ENCODE measurements at regions not wholly inside any gene's neighbourhood (a gene's known extent, or its start where the extent isn't known, plus 50 kb on each side); places are given as distances from the start of the nearest gene placed in this dataset.
"Not testable (repeated sequence)": the region's sequence is repeated elsewhere in the genome, so short reads cannot be mapped to it uniquely, and the experiment has no call there.

GRCh38 chrY:20891440-20892160, 135.7 kb downstream of the RPS4Y2 start:
- TF ChIP-seq CTCF (IDR thresholded peaks at IDR 0.05; ENCODE audit: poor library complexity, severe bottlenecking) = no peak
- Histone ChIP-seq H3K27me3 (ENCODE audit: insufficient read depth, poor library complexity, severe bottlenecking) (no peaks in the 10 kb centered on the region), H3K27ac (ENCODE audit: poor library complexity, severe bottlenecking) (no peak overlapping the region), H3K4me3 (ENCODE audit: severe bottlenecking) (no peak overlapping the region), H3K9me3 (ENCODE audit: severe bottlenecking) (no peaks in the 10 kb centered on the region), H3K4me1 (ENCODE audit: insufficient read depth, poor library complexity, severe bottlenecking) (no peaks in the 10 kb centered on the region), H3K36me3 (ENCODE audit: low read depth) (no peaks in the 10 kb centered on the region)
- ATAC-seq (ENCODE audit: low read depth) (no peak), DNase-seq (ENCODE audit: low spot score) (no peak)

GRCh38 chrY:20925350-20926091, 169.6 kb downstream of the RPS4Y2 start:
- H3K27ac ChIP-seq (ENCODE audit: poor library complexity, severe bottlenecking); ATAC-seq (ENCODE audit: low read depth); H3K4me3 ChIP-seq (ENCODE audit: severe bottlenecking); H3K27me3 ChIP-seq (ENCODE audit: insufficient read depth, poor library complexity, severe bottlenecking); H3K36me3 ChIP-seq (ENCODE audit: low read depth); DNase-seq (ENCODE audit: low spot score); H3K4me1 ChIP-seq (ENCODE audit: insufficient read depth, poor library complexity, severe bottlenecking); H3K9me3 ChIP-seq (ENCODE audit: severe bottlenecking): not testable (repeated sequence)

DNA sequence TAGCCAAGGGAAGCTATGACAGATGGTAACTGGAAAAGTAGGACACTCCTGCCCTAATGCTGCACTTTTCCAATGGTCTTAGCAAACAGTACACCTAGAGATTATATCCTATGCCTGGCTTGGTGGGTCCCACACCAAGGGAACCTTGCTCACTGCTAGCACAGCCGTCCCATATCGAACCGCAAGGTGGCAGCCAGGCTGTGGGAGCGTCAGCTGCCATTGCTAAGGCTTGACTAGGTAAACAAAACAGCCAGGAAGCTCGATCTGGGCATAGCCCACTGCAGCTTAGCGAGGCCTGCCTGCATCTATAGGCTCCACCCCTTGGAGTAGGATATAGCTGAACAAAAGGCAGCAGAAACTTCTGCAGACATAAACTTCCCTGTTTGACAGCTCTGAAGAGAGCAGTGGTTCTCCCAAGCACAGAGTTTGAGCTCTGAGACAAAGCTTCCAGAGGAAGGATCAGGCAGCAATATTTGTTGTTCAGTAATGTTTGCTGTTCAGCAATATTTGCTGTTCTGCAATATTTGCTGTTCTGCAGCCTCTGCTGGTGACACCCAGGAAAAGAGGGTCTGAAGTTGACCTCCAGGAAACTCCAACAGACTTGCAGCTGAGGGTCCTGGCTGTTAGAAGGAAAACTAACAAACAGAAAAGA, 173.9 kb downstream of the RPS4Y2 start:
- Histone ChIP-seq H3K9me3 (ENCODE audit: severe bottlenecking) (no peaks in the 10 kb centered on the region), H3K36me3 (ENCODE audit: low read depth) (no peaks in the 10 kb centered on the region), H3K4me3 (ENCODE audit: severe bottlenecking) (no peak overlapping the region), H3K27me3 (ENCODE audit: insufficient read depth, poor library complexity, severe bottlenecking) (no peaks in the 10 kb centered on the region), H3K27ac (ENCODE audit: poor library complexity, severe bottlenecking) (no peak overlapping the region), H3K4me1 (ENCODE audit: insufficient read depth, poor library complexity, severe bottlenecking) (no peaks in the 10 kb centered on the region)
- DNase-seq (ENCODE audit: low spot score) (no peak), ATAC-seq (ENCODE audit: low read depth) (peak; percentile 70)
- TF ChIP-seq CTCF (IDR thresholded peaks at IDR 0.05; ENCODE audit: poor library complexity, severe bottlenecking) = peak; percentile 27

- DNase-seq (ENCODE audit: low spot score); H3K36me3 ChIP-seq (ENCODE audit: low read depth); H3K9me3 ChIP-seq (ENCODE audit: severe bottlenecking); ATAC-seq (ENCODE audit: low read depth); H3K4me3 ChIP-seq (ENCODE audit: severe bottlenecking); H3K27ac ChIP-seq (ENCODE audit: poor library complexity, severe bottlenecking); H3K4me1 ChIP-seq (ENCODE audit: insufficient read depth, poor library complexity, severe bottlenecking); H3K27me3 ChIP-seq (ENCODE audit: insufficient read depth, poor library complexity, severe bottlenecking): not testable (repeated sequence)
Measured at GRCh38 chrY:20936709-20937251, 180.9 kb downstream of the RPS4Y2 start.

GRCh38 chrY:20961512-20961911, 205.6 kb downstream of the RPS4Y2 start:
- Histone ChIP-seq H3K27me3 (ENCODE audit: insufficient read depth, poor library complexity, severe bottlenecking) (no peaks in the 10 kb centered on the region), H3K36me3 (ENCODE audit: low read depth) (no peaks in the 10 kb centered on the region), H3K27ac (ENCODE audit: poor library complexity, severe bottlenecking) (no peak overlapping the region), H3K9me3 (ENCODE audit: severe bottlenecking) (no peaks in the 10 kb centered on the region), H3K4me3 (ENCODE audit: severe bottlenecking) (no peak overlapping the region), H3K4me1 (ENCODE audit: insufficient read depth, poor library complexity, severe bottlenecking) (no peaks in the 10 kb centered on the region)
- TF ChIP-seq CTCF (IDR thresholded peaks at IDR 0.05; ENCODE audit: poor library complexity, severe bottlenecking) = no peak
- ATAC-seq (ENCODE audit: low read depth) (no peak), DNase-seq (ENCODE audit: low spot score) (no peak)
